Liver (tissue), 3 donors: ENCODE measurements at regions not wholly inside any gene's neighbourhood (a gene's known extent, or its start where the extent isn't known, plus 50 kb on each side); places are given as distances from the start of the nearest gene placed in this dataset.

Source experiments
- GABPA ChIP-seq, 2 donors: IDR thresholded peaks in 1 of 2; conservative IDR thresholded peaks in 1 of 2; 2 replicates each; pipeline ENCODE4 v1.6.1; 2016; ENCODE audit warnings: antibody characterized with exemption in 2 of 2, mild to moderate bottlenecking in 1 of 2, moderate library complexity in 1 of 2
- RAD21 ChIP-seq, 2 donors: IDR thresholded peaks; 2 replicates each; pipeline ENCODE4 v1.6.1; 2016; ENCODE audit warnings: antibody characterized with exemption in 2 of 2, mild to moderate bottlenecking in 2 of 2
- SP1 ChIP-seq: IDR thresholded peaks from 2 replicates; pipeline ENCODE4 v1.6.1; 2018; ENCODE audit warnings: antibody characterized with exemption, mild to moderate bottlenecking
- TAF1 ChIP-seq: conservative IDR thresholded peaks from 2 replicates; pipeline ENCODE4 v1.6.1; 2016; ENCODE audit warnings: antibody characterized with exemption, mild to moderate bottlenecking
- YY1 ChIP-seq: IDR thresholded peaks from 2 replicates; pipeline ENCODE4 v1.6.1; 2016; ENCODE audit warnings: antibody characterized with exemption, mild to moderate bottlenecking
- TF ChIP-seq, protein P1 (sequence below): fragments of 150-350 bp; IDR thresholded peaks from 2 replicates; pipeline ENCODE4 v1.5.1; 2017; ENCODE audit warnings: improper control_type of control experiment, low read depth, low read length; ENCODE audit not compliant: missing input control
- TF ChIP-seq, protein P2 (sequence below): IDR thresholded peaks from 2 replicates; pipeline ENCODE4 v1.6.1; 2016; ENCODE audit warnings: antibody characterized with exemption
- TF ChIP-seq, protein P3 (sequence below): IDR thresholded peaks from 2 replicates; pipeline ENCODE4 v1.6.1; 2016; ENCODE audit warnings: antibody characterized with exemption, mild to moderate bottlenecking
- TF ChIP-seq, protein P4 (sequence below): IDR thresholded peaks from 2 replicates; pipeline ENCODE4 v1.6.1; 2016; ENCODE audit warnings: antibody characterized with exemption
- donor health status: healthy.
- donor health status: healthy.

DNA sequence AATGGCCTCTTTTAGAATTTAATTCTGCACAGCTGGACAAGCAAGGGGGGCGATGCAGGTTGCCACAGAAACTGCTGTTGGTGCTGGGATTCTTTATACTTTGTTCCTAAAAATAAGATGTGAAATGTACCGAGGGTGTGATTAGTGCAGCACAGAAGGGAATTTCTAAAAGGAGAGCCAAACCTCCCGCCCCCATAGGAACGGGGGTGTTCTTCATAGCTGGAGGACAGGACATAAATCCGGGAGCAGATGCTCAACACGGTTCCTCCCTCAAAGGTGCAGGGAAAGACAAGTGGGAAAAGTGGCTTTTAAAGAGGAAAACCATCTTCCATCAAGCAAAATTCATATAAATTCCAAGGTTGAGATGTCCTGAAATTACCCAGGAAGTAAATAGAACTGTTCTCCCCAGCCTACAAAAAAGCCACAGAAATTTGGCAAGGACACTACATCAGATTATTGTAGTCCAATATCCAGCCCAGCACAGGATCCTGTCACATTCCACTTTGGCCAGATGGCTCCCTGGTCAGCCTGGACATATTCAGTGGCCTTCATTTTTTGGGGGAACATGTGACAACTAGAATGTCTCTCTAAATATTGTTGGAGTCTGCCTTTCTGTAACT, 51.4 kb upstream of the TMX1 start:
- TF ChIP-seq, protein P1, sequence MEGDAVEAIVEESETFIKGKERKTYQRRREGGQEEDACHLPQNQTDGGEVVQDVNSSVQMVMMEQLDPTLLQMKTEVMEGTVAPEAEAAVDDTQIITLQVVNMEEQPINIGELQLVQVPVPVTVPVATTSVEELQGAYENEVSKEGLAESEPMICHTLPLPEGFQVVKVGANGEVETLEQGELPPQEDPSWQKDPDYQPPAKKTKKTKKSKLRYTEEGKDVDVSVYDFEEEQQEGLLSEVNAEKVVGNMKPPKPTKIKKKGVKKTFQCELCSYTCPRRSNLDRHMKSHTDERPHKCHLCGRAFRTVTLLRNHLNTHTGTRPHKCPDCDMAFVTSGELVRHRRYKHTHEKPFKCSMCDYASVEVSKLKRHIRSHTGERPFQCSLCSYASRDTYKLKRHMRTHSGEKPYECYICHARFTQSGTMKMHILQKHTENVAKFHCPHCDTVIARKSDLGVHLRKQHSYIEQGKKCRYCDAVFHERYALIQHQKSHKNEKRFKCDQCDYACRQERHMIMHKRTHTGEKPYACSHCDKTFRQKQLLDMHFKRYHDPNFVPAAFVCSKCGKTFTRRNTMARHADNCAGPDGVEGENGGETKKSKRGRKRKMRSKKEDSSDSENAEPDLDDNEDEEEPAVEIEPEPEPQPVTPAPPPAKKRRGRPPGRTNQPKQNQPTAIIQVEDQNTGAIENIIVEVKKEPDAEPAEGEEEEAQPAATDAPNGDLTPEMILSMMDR = no peak
- TF ChIP-seq TAF1 = no peak
- TF ChIP-seq SP1 = no peak
- TF ChIP-seq, protein P2, sequence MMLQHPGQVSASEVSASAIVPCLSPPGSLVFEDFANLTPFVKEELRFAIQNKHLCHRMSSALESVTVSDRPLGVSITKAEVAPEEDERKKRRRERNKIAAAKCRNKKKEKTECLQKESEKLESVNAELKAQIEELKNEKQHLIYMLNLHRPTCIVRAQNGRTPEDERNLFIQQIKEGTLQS = no peak
- TF ChIP-seq, protein P3, sequence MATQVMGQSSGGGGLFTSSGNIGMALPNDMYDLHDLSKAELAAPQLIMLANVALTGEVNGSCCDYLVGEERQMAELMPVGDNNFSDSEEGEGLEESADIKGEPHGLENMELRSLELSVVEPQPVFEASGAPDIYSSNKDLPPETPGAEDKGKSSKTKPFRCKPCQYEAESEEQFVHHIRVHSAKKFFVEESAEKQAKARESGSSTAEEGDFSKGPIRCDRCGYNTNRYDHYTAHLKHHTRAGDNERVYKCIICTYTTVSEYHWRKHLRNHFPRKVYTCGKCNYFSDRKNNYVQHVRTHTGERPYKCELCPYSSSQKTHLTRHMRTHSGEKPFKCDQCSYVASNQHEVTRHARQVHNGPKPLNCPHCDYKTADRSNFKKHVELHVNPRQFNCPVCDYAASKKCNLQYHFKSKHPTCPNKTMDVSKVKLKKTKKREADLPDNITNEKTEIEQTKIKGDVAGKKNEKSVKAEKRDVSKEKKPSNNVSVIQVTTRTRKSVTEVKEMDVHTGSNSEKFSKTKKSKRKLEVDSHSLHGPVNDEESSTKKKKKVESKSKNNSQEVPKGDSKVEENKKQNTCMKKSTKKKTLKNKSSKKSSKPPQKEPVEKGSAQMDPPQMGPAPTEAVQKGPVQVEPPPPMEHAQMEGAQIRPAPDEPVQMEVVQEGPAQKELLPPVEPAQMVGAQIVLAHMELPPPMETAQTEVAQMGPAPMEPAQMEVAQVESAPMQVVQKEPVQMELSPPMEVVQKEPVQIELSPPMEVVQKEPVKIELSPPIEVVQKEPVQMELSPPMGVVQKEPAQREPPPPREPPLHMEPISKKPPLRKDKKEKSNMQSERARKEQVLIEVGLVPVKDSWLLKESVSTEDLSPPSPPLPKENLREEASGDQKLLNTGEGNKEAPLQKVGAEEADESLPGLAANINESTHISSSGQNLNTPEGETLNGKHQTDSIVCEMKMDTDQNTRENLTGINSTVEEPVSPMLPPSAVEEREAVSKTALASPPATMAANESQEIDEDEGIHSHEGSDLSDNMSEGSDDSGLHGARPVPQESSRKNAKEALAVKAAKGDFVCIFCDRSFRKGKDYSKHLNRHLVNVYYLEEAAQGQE = no peak
- TF ChIP-seq YY1 = no peak
- no peak for TF ChIP-seq GABPA (IDR thresholded peaks at IDR 0.05 in 1 of 2, conservative IDR thresholded peaks at IDR 0.05 in 1 of 2)
- TF ChIP-seq, protein P4, sequence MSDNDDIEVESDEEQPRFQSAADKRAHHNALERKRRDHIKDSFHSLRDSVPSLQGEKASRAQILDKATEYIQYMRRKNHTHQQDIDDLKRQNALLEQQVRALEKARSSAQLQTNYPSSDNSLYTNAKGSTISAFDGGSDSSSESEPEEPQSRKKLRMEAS = no peak
- no peak for TF ChIP-seq RAD21 (IDR thresholded peaks at IDR 0.05)
